ENCODE measurements at regions not wholly inside any gene's neighbourhood (a gene's known extent, or its start where the extent isn't known, plus 50 kb on each side); places are given as distances from the start of the nearest gene placed in this dataset.

- Histone ChIP-seq H3K36me3 (ENCODE audit: control insufficient read depth in 2 of 2, extremely low read depth in 1 of 2, insufficient read depth in 1 of 2, low read length in 1 of 2) (no peaks in the 10 kb centered on the region), H3K4me3 (ENCODE audit: control insufficient read depth in 1 of 2, extremely low read depth in 1 of 2, low read length in 1 of 2) (no peak overlapping the region), H3K27ac (ENCODE audit: low read length) (no peak overlapping the region), H3K27me3 (replicated peaks in 1 of 2; ENCODE audit: control insufficient read depth in 2 of 2, extremely low read depth in 1 of 2, insufficient read depth in 2 of 2, low read length in 1 of 2) (peaks cover 0 to 14% of the 10 kb centered on the region in 2 experiments), H3K9me3 (peaks cover 2% of the 10 kb centered on the region), H3K4me1 (ENCODE audit: control insufficient read depth in 1 of 2, extremely low read depth in 1 of 2, insufficient read depth in 2 of 2, low read length in 2 of 2) (no peaks in the 10 kb centered on the region)
- Mint-ChIP-seq H3K4me3 (no peak overlapping the region), H3K36me3 (no peaks in the 10 kb centered on the region), H3K27me3 (peaks cover 24% of the 10 kb centered on the region in 2 donors), H3K27ac (no peak overlapping the region), H3K9me3 (peaks cover 0 to 5% (median 3%) of the 10 kb centered on the region in 3 donors), H3K4me1 (no peaks in the 10 kb centered on the region)
- CTCF ChIA-PET, result no interaction called here
- 100% methylated on average over 2 of the region's 5 CpGs for WGBS (ENCODE audit: insufficient coverage)
- no peak for ATAC-seq (replicated peaks in 1 of 4)
- DNase-seq, result no peak
- POLR2A ChIA-PET, result no interaction called here
Measured at GRCh38 chr10:78838141-78838657, 230.6 kb upstream of the ZMIZ1 start.

- 67% methylated on average over 1 of the region's 1 CpG for WGBS (ENCODE audit: insufficient coverage)
- Mint-ChIP-seq H3K9me3 (peaks cover 0 to 8% (median 0%) of the 10 kb centered on the region in 3 donors), H3K36me3 (no peaks in the 10 kb centered on the region), H3K4me1 (no peaks in the 10 kb centered on the region), H3K27ac (no peak overlapping the region), H3K4me3 (no peak overlapping the region), H3K27me3 (peaks cover 4 to 8% of the 10 kb centered on the region in 2 donors)
- Histone ChIP-seq H3K27ac (ENCODE audit: low read length) (no peak overlapping the region), H3K27me3 (replicated peaks in 1 of 2; ENCODE audit: control insufficient read depth in 2 of 2, extremely low read depth in 1 of 2, insufficient read depth in 2 of 2, low read length in 1 of 2) (peaks cover 0 to 11% of the 10 kb centered on the region in 2 experiments), H3K4me1 (ENCODE audit: control insufficient read depth in 1 of 2, extremely low read depth in 1 of 2, insufficient read depth in 2 of 2, low read length in 2 of 2) (no peaks in the 10 kb centered on the region), H3K4me3 (ENCODE audit: control insufficient read depth in 1 of 2, extremely low read depth in 1 of 2, low read length in 1 of 2) (no peak overlapping the region), H3K9me3 (no peaks in the 10 kb centered on the region), H3K36me3 (ENCODE audit: control insufficient read depth in 2 of 2, extremely low read depth in 1 of 2, insufficient read depth in 1 of 2, low read length in 1 of 2) (no peaks in the 10 kb centered on the region)
- ChIA-PET CTCF (no interaction called here), POLR2A (no interaction called here)
- no peak for ATAC-seq (replicated peaks in 1 of 4)
- DNase-seq, result no peak
Measured at GRCh38 chr10:78843495-78843894, 225.3 kb upstream of the ZMIZ1 start.

- DNase-seq (no peak), ATAC-seq (replicated peaks in 1 of 4) (no peak)
- Mint-ChIP-seq H3K4me3 (no peak overlapping the region), H3K36me3 (no peaks in the 10 kb centered on the region), H3K27ac (no peak overlapping the region), H3K27me3 (peaks cover 4 to 8% of the 10 kb centered on the region in 2 donors), H3K9me3 (peaks cover 0 to 8% (median 0%) of the 10 kb centered on the region in 3 donors), H3K4me1 (no peaks in the 10 kb centered on the region)
- ChIA-PET POLR2A (no interaction called here), CTCF (no interaction called here)
- Histone ChIP-seq H3K9me3 (no peaks in the 10 kb centered on the region), H3K4me1 (ENCODE audit: control insufficient read depth in 1 of 2, extremely low read depth in 1 of 2, insufficient read depth in 2 of 2, low read length in 2 of 2) (no peaks in the 10 kb centered on the region), H3K36me3 (ENCODE audit: control insufficient read depth in 2 of 2, extremely low read depth in 1 of 2, insufficient read depth in 1 of 2, low read length in 1 of 2) (no peaks in the 10 kb centered on the region), H3K27ac (ENCODE audit: low read length) (no peak overlapping the region), H3K27me3 (replicated peaks in 1 of 2; ENCODE audit: control insufficient read depth in 2 of 2, extremely low read depth in 1 of 2, insufficient read depth in 2 of 2, low read length in 1 of 2) (peaks cover 0 to 11% of the 10 kb centered on the region in 2 experiments), H3K4me3 (ENCODE audit: control insufficient read depth in 1 of 2, extremely low read depth in 1 of 2, low read length in 1 of 2) (no peak overlapping the region)
- 77% methylated on average over 10 of the region's 10 CpGs for WGBS (ENCODE audit: insufficient coverage)
Measured at GRCh38 chr10:78844960-78845607, 223.7 kb upstream of the ZMIZ1 start.

- no peaks in the 10 kb centered on the region for H3K9me3 ChIP-seq
- no peaks in the 10 kb centered on the region for H3K36me3 ChIP-seq (ENCODE audit: control insufficient read depth in 2 of 2, extremely low read depth in 1 of 2, insufficient read depth in 1 of 2, low read length in 1 of 2)
Measured at GRCh38 chr10:78846071-78846470, 222.7 kb upstream of the ZMIZ1 start.

GRCh38 chr10:78846760-78847159 lies 222.0 kb upstream of the ZMIZ1 start:
- DNase-seq, result no peak
- H3K9me3 Mint-ChIP-seq, result peaks cover 0 to 3% (median 0%) of the 10 kb centered on the region in 3 donors
- no peak overlapping the region for H3K4me3 ChIP-seq (ENCODE audit: control insufficient read depth in 1 of 2, extremely low read depth in 1 of 2, low read length in 1 of 2)
- WGBS (ENCODE audit: insufficient coverage), result 75% methylated on average over 5 of the region's 7 CpGs
- no peak overlapping the region for H3K27ac ChIP-seq (ENCODE audit: low read length)
- H3K4me1 ChIP-seq (ENCODE audit: control insufficient read depth in 1 of 2, extremely low read depth in 1 of 2, insufficient read depth in 2 of 2, low read length in 2 of 2), result no peaks in the 10 kb centered on the region
- ChIA-PET POLR2A (no interaction called here), CTCF (no interaction called here)
- no peaks in the 10 kb centered on the region for H3K9me3 ChIP-seq
- no peak for ATAC-seq (replicated peaks in 1 of 4)
- H3K27me3 Mint-ChIP-seq, result peaks cover 0 to 3% of the 10 kb centered on the region in 2 donors
- H3K36me3 ChIP-seq (ENCODE audit: control insufficient read depth in 2 of 2, extremely low read depth in 1 of 2, insufficient read depth in 1 of 2, low read length in 1 of 2), result no peaks in the 10 kb centered on the region
- no peak overlapping the region for H3K27ac Mint-ChIP-seq
- H3K27me3 ChIP-seq (replicated peaks in 1 of 2; ENCODE audit: control insufficient read depth in 2 of 2, extremely low read depth in 1 of 2, insufficient read depth in 2 of 2, low read length in 1 of 2), result peaks cover 0 to 4% of the 10 kb centered on the region in 2 experiments
- H3K36me3 Mint-ChIP-seq, result no peaks in the 10 kb centered on the region
- no peaks in the 10 kb centered on the region for H3K4me1 Mint-ChIP-seq
- no peak overlapping the region for H3K4me3 Mint-ChIP-seq

More at GRCh38 chr10:78846071-78846470, 222.7 kb upstream of the ZMIZ1 start:
- no peak overlapping the region for H3K27ac ChIP-seq (ENCODE audit: low read length)
- H3K36me3 Mint-ChIP-seq, result no peaks in the 10 kb centered on the region
- 83% methylated on average over 3 of the region's 5 CpGs for WGBS (ENCODE audit: insufficient coverage)
- H3K9me3 Mint-ChIP-seq, result peaks cover 0 to 8% (median 0%) of the 10 kb centered on the region in 3 donors
- H3K4me1 Mint-ChIP-seq, result no peaks in the 10 kb centered on the region
- CTCF ChIA-PET, result no interaction called here
- no peak overlapping the region for H3K4me3 ChIP-seq (ENCODE audit: control insufficient read depth in 1 of 2, extremely low read depth in 1 of 2, low read length in 1 of 2)
- POLR2A ChIA-PET, result no interaction called here
- ATAC-seq (replicated peaks in 1 of 4) (no peak), DNase-seq (no peak)
- H3K27ac Mint-ChIP-seq, result no peak overlapping the region
- H3K27me3 Mint-ChIP-seq, result peaks cover 4 to 8% of the 10 kb centered on the region in 2 donors
- H3K27me3 ChIP-seq (replicated peaks in 1 of 2; ENCODE audit: control insufficient read depth in 2 of 2, extremely low read depth in 1 of 2, insufficient read depth in 2 of 2, low read length in 1 of 2), result peaks cover 0 to 8% of the 10 kb centered on the region in 2 experiments
- no peak overlapping the region for H3K4me3 Mint-ChIP-seq
- no peaks in the 10 kb centered on the region for H3K4me1 ChIP-seq (ENCODE audit: control insufficient read depth in 1 of 2, extremely low read depth in 1 of 2, insufficient read depth in 2 of 2, low read length in 2 of 2)

- ChIA-PET POLR2A (no interaction called here), CTCF (no interaction called here)
- DNase-seq, result no peak
- H3K4me1 Mint-ChIP-seq, result no peaks in the 10 kb centered on the region
- no peak overlapping the region for H3K27ac Mint-ChIP-seq
- 51% methylated on average over 4 of the region's 5 CpGs for WGBS (ENCODE audit: insufficient coverage)
- no peak for ATAC-seq (replicated peaks in 1 of 4)
- no peaks in the 10 kb centered on the region for H3K4me1 ChIP-seq (ENCODE audit: control insufficient read depth in 1 of 2, extremely low read depth in 1 of 2, insufficient read depth in 2 of 2, low read length in 2 of 2)
- no peaks in the 10 kb centered on the region for H3K36me3 ChIP-seq (ENCODE audit: control insufficient read depth in 2 of 2, extremely low read depth in 1 of 2, insufficient read depth in 1 of 2, low read length in 1 of 2)
- H3K27ac ChIP-seq (ENCODE audit: low read length), result no peak overlapping the region
- H3K27me3 Mint-ChIP-seq, result no peaks in the 10 kb centered on the region
- H3K27me3 ChIP-seq (replicated peaks in 1 of 2; ENCODE audit: control insufficient read depth in 2 of 2, extremely low read depth in 1 of 2, insufficient read depth in 2 of 2, low read length in 1 of 2), result peaks cover 0 to 4% of the 10 kb centered on the region in 2 experiments
- no peaks in the 10 kb centered on the region for H3K36me3 Mint-ChIP-seq
- no peak overlapping the region for H3K4me3 ChIP-seq (ENCODE audit: control insufficient read depth in 1 of 2, extremely low read depth in 1 of 2, low read length in 1 of 2)
- H3K9me3 ChIP-seq, result no peaks in the 10 kb centered on the region
- peaks cover 0 to 3% (median 0%) of the 10 kb centered on the region in 3 donors for H3K9me3 Mint-ChIP-seq
- no peak overlapping the region for H3K4me3 Mint-ChIP-seq
Measured at GRCh38 chr10:78847485-78847884, 221.3 kb upstream of the ZMIZ1 start.

Data from T-cell (primary cell).